ENCODE measurements at regions not wholly inside any gene's neighbourhood (a gene's known extent, or its start where the extent isn't known, plus 50 kb on each side); places are given as distances from the start of the nearest gene placed in this dataset.

DNA sequence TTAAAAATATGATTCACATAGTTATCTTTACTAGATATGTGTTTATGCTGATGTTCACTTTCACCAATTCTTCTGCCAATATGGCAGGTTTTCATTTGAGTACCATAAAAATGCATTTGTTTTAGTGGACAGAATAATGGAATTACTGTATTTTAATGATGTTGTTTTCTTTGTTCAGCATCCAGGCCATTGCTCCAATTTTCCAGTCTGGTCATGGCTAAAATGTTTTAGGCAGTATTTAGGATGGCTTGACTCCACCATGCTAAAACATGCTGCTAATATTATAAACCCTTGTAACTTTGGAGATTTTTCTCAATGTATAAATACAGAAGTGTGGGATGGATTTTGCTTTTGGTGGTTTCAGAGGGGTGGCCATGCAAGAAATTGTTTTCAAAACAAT, 273.0 kb upstream of the RPS23 start:
- TF ChIP-seq, protein P1, sequence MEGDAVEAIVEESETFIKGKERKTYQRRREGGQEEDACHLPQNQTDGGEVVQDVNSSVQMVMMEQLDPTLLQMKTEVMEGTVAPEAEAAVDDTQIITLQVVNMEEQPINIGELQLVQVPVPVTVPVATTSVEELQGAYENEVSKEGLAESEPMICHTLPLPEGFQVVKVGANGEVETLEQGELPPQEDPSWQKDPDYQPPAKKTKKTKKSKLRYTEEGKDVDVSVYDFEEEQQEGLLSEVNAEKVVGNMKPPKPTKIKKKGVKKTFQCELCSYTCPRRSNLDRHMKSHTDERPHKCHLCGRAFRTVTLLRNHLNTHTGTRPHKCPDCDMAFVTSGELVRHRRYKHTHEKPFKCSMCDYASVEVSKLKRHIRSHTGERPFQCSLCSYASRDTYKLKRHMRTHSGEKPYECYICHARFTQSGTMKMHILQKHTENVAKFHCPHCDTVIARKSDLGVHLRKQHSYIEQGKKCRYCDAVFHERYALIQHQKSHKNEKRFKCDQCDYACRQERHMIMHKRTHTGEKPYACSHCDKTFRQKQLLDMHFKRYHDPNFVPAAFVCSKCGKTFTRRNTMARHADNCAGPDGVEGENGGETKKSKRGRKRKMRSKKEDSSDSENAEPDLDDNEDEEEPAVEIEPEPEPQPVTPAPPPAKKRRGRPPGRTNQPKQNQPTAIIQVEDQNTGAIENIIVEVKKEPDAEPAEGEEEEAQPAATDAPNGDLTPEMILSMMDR (IDR thresholded peaks at IDR 0.05; ENCODE audit: low read depth, low read length, missing control alignments), result no peak
- DNase-seq, result no peak
- no peaks in the 10 kb centered on the region for H3K27me3 ChIP-seq (replicated peaks)
- no peak overlapping the region for H3K27ac ChIP-seq
- in situ Hi-C loops (cut with HindIII; ENCODE audit: low pct_ligation_motif_present, low sequenced_read_pairs), result no loop called here
- no peaks in the 10 kb centered on the region for H3K36me3 ChIP-seq (replicated peaks)
- no peak overlapping the region for H3K4me3 ChIP-seq (ENCODE audit: low read depth, low read length)

DNA sequence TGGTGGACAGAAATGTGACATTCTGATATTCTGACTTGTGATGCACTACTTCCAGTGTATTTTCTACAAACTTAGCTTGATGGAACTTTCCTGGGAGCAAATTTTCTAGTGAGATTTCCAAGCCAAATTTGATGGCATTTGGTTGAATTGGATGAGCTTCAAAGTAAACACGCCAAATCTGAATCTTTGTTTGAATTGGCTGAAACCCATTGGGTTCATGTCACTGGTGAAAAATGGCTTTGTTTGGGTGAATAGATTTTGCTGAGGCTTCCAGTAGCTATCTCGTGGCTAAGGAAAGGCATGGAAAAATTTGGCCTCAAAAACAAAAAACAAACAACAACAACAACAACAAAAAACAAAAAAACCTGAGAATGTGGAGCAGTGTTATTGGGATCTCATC, 271.1 kb upstream of the RPS23 start:
- H3K27me3 ChIP-seq (replicated peaks), result no peaks in the 10 kb centered on the region
- no peaks in the 10 kb centered on the region for H3K36me3 ChIP-seq (replicated peaks)
- H3K27ac ChIP-seq, result no peak overlapping the region
- no peak overlapping the region for H3K4me3 ChIP-seq (ENCODE audit: low read depth, low read length)
- no peak for DNase-seq
- TF ChIP-seq, protein P1 (IDR thresholded peaks at IDR 0.05; ENCODE audit: low read depth, low read length, missing control alignments), result no peak
- in situ Hi-C loops (cut with HindIII; ENCODE audit: low pct_ligation_motif_present, low sequenced_read_pairs), result no loop called here

DNA sequence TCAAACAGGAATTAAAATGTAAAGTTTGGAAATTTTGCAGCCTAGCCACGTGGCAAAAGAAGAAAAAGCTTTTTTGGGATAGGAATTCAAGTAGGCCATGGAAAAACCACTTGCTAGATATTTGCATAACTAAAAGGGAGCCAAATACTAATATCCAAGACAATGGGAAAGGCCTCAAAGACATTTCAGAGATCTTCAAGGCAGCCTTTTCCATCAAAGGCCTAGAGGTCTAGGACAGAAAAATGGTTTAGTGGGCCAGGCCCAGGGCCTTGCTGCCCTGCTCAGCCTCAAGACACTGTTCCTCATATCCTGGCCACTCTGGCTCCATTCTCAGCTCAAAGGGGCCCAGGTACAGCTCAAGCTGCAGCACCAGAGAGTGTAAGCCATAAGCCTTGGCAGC, 265.9 kb upstream of the RPS23 start:
- in situ Hi-C loops (cut with HindIII; ENCODE audit: low pct_ligation_motif_present, low sequenced_read_pairs), result no loop called here
- no peaks in the 10 kb centered on the region for H3K36me3 ChIP-seq (replicated peaks)
- no peak for DNase-seq
- TF ChIP-seq, protein P1 (IDR thresholded peaks at IDR 0.05; ENCODE audit: low read depth, low read length, missing control alignments), result no peak
- no peak overlapping the region for H3K4me3 ChIP-seq (ENCODE audit: low read depth, low read length)
- no peak overlapping the region for H3K27ac ChIP-seq
- no peaks in the 10 kb centered on the region for H3K27me3 ChIP-seq (replicated peaks)

DNA sequence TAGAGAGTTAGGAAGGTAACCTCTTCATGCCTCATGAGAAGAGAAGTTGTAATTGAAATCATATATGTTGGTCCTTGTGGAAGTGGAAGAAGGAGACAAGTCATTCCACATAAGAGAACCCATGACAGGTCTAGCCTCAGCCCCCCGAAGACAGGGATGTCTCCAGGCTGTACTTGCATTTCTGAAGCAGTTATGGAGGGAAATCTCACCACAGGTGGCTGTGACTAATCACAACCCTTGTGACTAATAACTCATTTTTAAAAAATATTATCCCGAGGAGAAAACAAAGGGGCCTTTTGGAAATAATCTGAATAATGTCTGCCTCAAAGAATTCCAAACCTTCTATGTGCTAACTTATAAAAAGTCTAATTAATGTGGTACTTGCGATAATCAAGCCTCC, 262.1 kb upstream of the RPS23 start:
- H3K27ac ChIP-seq, result no peak overlapping the region
- H3K36me3 ChIP-seq (replicated peaks), result no peaks in the 10 kb centered on the region
- TF ChIP-seq, protein P1 (IDR thresholded peaks at IDR 0.05; ENCODE audit: low read depth, low read length, missing control alignments), result no peak
- in situ Hi-C loops (cut with HindIII; ENCODE audit: low pct_ligation_motif_present, low sequenced_read_pairs), result no loop called here
- no peak overlapping the region for H3K4me3 ChIP-seq (ENCODE audit: low read depth, low read length)
- peak; percentile 16 for DNase-seq
- H3K27me3 ChIP-seq (replicated peaks), result no peaks in the 10 kb centered on the region

DNA sequence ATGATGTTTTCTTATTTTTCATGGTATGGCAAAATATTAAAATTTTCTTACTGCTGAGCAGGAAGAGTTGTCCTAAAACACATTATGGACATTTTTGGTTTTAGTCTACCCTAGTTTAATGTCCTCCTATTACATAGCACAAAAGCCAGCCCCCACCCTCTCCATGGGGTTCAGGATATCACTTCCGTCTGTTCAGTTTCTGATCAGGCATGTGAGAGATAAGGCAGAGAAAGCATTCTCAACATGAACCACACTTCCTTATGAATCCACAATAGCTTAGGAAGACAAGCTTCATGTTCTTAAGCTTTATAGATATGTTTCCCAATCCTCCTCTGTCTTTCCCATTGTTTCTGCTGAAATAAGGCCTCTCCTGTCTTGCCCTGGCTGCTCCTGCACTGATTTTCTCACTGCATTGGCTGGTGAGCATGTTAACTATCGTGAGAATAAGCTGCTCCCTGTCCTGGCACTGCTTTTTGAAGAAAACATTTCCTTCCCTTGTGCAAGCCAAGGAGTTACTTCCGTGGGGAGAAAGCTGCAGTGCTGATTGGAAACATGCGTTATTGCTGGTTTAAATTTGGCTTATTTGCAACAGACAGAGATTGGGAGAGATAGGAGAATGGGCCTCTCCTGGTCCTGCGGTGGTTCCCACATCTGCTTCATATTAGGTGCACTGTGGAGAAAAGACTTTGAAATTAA, 260.3 kb upstream of the RPS23 start:
- no peak for DNase-seq
- TF ChIP-seq, protein P1 (IDR thresholded peaks at IDR 0.05; ENCODE audit: low read depth, low read length, missing control alignments), result no peak
- H3K4me3 ChIP-seq (ENCODE audit: low read depth, low read length), result no peak overlapping the region
- H3K27me3 ChIP-seq (replicated peaks), result no peaks in the 10 kb centered on the region
- no peak overlapping the region for H3K27ac ChIP-seq
- in situ Hi-C loops (cut with HindIII; ENCODE audit: low pct_ligation_motif_present, low sequenced_read_pairs), result no loop called here
- no peaks in the 10 kb centered on the region for H3K36me3 ChIP-seq (replicated peaks)
